ENCODE measurements at regions not wholly inside any gene's neighbourhood (a gene's known extent, or its start where the extent isn't known, plus 50 kb on each side); places are given as distances from the start of the nearest gene placed in this dataset.

DNA sequence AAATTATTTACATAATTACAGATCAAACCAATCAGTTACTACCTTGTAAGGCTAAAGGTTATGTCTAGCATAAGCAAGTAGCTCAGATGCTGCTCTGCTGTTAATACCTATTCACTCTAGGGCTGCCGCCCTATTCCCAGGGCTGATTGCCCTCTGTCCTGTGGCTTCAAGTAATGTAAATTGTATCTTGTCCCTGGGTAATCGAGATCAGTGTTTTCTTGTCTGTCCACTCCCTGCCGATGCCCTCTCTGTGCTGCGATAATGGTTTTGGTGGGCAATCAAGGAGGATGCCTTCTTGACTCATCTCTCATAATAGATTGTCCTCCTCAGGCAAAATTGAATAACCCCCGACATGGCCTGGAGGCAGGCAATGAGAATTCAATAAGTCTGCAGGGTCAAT lies 641.0 kb upstream of the PITX2 start:
- TF ChIP-seq RAD21 (IDR thresholded peaks at IDR 0.05): no peak
- no peak for TF ChIP-seq HNF4A (conservative IDR thresholded peaks at IDR 0.05)
- TF ChIP-seq, protein P1, sequence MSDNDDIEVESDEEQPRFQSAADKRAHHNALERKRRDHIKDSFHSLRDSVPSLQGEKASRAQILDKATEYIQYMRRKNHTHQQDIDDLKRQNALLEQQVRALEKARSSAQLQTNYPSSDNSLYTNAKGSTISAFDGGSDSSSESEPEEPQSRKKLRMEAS (IDR thresholded peaks at IDR 0.05): no peak
- TF ChIP-seq FOXA1 (IDR thresholded peaks at IDR 0.05): no peak
- TF ChIP-seq, protein P2, sequence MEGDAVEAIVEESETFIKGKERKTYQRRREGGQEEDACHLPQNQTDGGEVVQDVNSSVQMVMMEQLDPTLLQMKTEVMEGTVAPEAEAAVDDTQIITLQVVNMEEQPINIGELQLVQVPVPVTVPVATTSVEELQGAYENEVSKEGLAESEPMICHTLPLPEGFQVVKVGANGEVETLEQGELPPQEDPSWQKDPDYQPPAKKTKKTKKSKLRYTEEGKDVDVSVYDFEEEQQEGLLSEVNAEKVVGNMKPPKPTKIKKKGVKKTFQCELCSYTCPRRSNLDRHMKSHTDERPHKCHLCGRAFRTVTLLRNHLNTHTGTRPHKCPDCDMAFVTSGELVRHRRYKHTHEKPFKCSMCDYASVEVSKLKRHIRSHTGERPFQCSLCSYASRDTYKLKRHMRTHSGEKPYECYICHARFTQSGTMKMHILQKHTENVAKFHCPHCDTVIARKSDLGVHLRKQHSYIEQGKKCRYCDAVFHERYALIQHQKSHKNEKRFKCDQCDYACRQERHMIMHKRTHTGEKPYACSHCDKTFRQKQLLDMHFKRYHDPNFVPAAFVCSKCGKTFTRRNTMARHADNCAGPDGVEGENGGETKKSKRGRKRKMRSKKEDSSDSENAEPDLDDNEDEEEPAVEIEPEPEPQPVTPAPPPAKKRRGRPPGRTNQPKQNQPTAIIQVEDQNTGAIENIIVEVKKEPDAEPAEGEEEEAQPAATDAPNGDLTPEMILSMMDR (IDR thresholded peaks at IDR 0.05; ENCODE audit: low read depth, low read length, missing input control): no peak
- TF ChIP-seq HNF4G (IDR thresholded peaks at IDR 0.05): no peak

Data from liver (tissue), 3 donors.